ENCODE measurements at regions not wholly inside any gene's neighbourhood (a gene's known extent, or its start where the extent isn't known, plus 50 kb on each side); places are given as distances from the start of the nearest gene placed in this dataset.

DNA sequence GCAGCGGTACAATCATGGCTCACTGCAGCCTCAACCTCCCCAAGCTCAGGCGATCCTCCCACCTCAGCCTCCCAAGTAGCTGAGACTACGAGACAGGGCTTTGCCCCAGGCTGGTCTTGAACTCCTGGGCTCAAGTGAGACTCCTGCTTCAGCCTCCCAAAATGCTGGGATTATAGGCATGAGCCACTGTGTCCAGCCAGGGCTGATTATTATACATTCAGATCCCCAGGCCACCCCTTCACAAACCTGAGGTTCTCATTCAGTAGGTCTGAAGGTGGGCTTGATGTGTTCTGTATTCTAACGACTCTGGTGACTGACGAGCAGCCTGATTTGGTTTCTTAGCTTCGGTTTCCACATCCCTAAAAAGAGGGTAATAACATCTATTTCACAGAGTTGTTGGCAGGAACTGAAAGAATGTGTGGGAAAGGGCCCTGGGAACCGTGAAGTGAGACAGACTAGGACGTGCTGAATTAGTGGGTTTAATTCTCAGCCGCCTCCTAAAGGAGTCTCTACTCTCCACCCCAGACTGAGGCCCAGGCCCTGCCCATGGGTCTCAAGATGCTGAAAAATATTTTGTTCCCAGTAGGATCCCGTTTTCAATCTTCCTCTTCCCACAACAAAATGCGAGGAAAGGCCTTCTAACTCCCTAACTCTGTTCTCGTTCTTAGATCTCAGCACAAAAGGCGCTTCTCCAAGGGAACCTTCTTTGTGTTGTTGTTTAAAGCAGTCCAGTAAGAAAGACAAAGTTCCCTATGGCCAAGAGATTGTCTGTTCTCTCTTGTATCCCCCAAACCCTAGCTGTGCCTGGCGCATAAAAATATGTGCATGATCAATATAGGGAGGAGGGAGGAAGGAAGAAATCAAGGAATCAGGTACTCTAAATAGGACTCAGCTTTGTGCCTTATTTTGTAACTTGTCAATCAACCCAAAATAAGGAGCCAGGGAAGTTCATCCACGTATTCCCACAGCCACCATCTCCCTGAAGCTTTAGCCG, 210.0 kb upstream of the TOPAZ1 start:
- Histone ChIP-seq H3K4me3 (no peak overlapping the region), H3K36me3 (no peaks in the 10 kb centered on the region), H3K4me1 (no peaks in the 10 kb centered on the region), H3K27ac (no peak overlapping the region), H3K27me3 (no peaks in the 10 kb centered on the region), H3K9me3 (no peaks in the 10 kb centered on the region)
- DNase-seq (no peak), ATAC-seq (no peak)
- intact Hi-C loops (cut with DNase I; ENCODE audit: low total_unique reads) (no loop called here), in situ Hi-C loops (cut with MboI; ENCODE audit: low sequenced_read_pairs in 4 of 4) (no loop called here)
- no peak for TF ChIP-seq POLR2A (IDR thresholded peaks at IDR 0.05)
- TF ChIP-seq, protein P1, sequence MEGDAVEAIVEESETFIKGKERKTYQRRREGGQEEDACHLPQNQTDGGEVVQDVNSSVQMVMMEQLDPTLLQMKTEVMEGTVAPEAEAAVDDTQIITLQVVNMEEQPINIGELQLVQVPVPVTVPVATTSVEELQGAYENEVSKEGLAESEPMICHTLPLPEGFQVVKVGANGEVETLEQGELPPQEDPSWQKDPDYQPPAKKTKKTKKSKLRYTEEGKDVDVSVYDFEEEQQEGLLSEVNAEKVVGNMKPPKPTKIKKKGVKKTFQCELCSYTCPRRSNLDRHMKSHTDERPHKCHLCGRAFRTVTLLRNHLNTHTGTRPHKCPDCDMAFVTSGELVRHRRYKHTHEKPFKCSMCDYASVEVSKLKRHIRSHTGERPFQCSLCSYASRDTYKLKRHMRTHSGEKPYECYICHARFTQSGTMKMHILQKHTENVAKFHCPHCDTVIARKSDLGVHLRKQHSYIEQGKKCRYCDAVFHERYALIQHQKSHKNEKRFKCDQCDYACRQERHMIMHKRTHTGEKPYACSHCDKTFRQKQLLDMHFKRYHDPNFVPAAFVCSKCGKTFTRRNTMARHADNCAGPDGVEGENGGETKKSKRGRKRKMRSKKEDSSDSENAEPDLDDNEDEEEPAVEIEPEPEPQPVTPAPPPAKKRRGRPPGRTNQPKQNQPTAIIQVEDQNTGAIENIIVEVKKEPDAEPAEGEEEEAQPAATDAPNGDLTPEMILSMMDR (IDR thresholded peaks at IDR 0.05 in 4 of 5, conservative IDR thresholded peaks at IDR 0.05 in 1 of 5), result no peak

DNA sequence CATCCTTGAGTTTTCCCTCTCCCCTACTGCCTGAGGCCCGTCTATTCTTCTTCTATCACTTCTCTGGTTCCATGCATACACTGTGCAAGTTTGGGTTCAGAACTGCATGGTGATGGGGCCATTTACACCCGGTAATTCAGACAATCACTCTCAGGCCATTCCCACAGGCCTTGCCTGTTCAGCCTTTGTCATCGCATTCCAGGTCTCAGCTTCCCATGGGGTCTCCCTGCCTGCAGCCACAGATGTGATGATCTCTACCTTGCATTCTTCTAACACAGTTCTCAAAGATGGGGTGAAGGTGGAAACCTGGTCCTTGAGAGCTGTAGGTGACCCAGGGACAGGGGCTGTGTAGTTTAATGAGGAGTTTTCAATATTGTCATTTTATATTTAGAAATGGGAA, 209.2 kb upstream of the TOPAZ1 start:
- H3K4me3 ChIP-seq, result no peak overlapping the region
- intact Hi-C loops (cut with DNase I; ENCODE audit: low total_unique reads), result no loop called here
- ATAC-seq, result no peak
- no peaks in the 10 kb centered on the region for H3K27me3 ChIP-seq
- DNase-seq, result no peak
- H3K4me1 ChIP-seq, result no peaks in the 10 kb centered on the region
- H3K27ac ChIP-seq, result no peak overlapping the region
- TF ChIP-seq POLR2A (IDR thresholded peaks at IDR 0.05), result no peak
- TF ChIP-seq, protein P1 (IDR thresholded peaks at IDR 0.05 in 4 of 5, conservative IDR thresholded peaks at IDR 0.05 in 1 of 5), result no peak
- in situ Hi-C loops (cut with MboI; ENCODE audit: low sequenced_read_pairs in 4 of 4), result no loop called here
- no peaks in the 10 kb centered on the region for H3K9me3 ChIP-seq
- H3K36me3 ChIP-seq, result no peaks in the 10 kb centered on the region

DNA sequence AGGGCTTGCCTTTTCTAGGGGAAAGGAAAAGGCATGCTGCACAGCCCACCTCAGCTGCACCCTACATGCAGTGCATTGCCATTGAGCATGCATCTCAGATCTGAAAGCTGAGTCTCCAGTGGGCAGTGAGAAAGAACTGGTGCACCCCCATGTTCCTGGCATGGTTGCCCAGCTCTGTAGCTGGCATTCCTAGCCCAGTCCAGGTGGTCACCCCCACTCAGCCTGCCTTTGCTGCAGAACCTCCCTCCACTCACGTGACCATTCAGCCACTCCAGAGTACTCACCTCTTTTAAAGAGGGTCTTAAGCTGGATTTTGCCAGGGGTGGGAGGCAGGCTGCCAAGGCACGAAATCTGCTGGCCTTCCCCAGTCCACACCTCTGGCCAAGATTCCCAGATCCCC, 208.6 kb upstream of the TOPAZ1 start:
- intact Hi-C loops (cut with DNase I; ENCODE audit: low total_unique reads), result no loop called here
- DNase-seq (no peak), ATAC-seq (no peak)
- Histone ChIP-seq H3K4me1 (no peaks in the 10 kb centered on the region), H3K36me3 (no peaks in the 10 kb centered on the region), H3K27me3 (no peaks in the 10 kb centered on the region), H3K27ac (no peak overlapping the region), H3K9me3 (no peaks in the 10 kb centered on the region), H3K4me3 (no peak overlapping the region)
- in situ Hi-C loops (cut with MboI; ENCODE audit: low sequenced_read_pairs in 4 of 4), result no loop called here
- TF ChIP-seq, protein P1 (IDR thresholded peaks at IDR 0.05 in 4 of 5, conservative IDR thresholded peaks at IDR 0.05 in 1 of 5), result no peak
- TF ChIP-seq POLR2A (IDR thresholded peaks at IDR 0.05), result no peak

DNA sequence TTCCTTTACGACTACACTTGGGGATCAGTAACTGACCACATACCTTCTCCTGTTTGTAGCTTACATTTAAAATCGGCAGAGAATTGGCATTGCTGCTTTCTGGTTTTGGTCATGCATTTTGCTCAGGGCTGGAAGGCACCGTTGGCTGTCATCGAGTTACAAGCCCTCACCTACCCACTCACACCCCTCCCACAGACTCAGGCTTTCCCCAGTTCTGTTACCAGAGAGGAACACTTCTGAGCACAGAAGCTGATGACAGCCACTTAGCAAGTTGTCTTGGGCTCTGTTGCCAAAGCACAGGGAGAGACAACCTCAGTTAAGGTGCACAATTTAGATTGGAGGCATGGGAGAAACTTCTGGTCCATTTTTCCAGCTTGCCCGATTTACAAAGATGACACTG, 204.8 kb upstream of the TOPAZ1 start:
- intact Hi-C loops (cut with DNase I; ENCODE audit: low total_unique reads) (loop anchor here (1.0 kb wide), 1 partner anchor 12 kb away; no protein-coding TSS in a partner anchor), in situ Hi-C loops (cut with MboI; ENCODE audit: low sequenced_read_pairs in 4 of 4) (no loop called here)
- no peaks in the 10 kb centered on the region for H3K4me1 ChIP-seq
- no peaks in the 10 kb centered on the region for H3K9me3 ChIP-seq
- no peak for ATAC-seq
- no peaks in the 10 kb centered on the region for H3K27me3 ChIP-seq
- no peak overlapping the region for H3K4me3 ChIP-seq
- TF ChIP-seq POLR2A (IDR thresholded peaks at IDR 0.05), result no peak
- TF ChIP-seq, protein P1 (IDR thresholded peaks at IDR 0.05 in 4 of 5, conservative IDR thresholded peaks at IDR 0.05 in 1 of 5), result no peak
- DNase-seq, result no peak
- no peaks in the 10 kb centered on the region for H3K36me3 ChIP-seq
- no peak overlapping the region for H3K27ac ChIP-seq

All from gastrocnemius medialis (tissue), 4 donors.